Mesenchymal stem cell (in vitro differentiated cells and primary cell): ENCODE measurements at regions not wholly inside any gene's neighbourhood (a gene's known extent, or its start where the extent isn't known, plus 50 kb on each side); places are given as distances from the start of the nearest gene placed in this dataset.

Experiments used
- DNase-seq: peaks from one replicate; pipeline ENCODE4 v3.0.0-alpha.2; 2013
- H2AFZ ChIP-seq: one replicate; pipeline ENCODE4 v1.6.1; 2013; ENCODE audit warnings: low read depth, mild to moderate bottlenecking, control low read depth, inconsistent platforms, low read length, moderate library complexity
- H2AK5ac ChIP-seq: 2 replicates; pipeline ENCODE4 v1.6.1; 2013; ENCODE audit warnings: low read length, moderate library complexity, mild to moderate bottlenecking, inconsistent platforms; ENCODE audit not compliant: severe bottlenecking
- H2BK120ac ChIP-seq: one replicate; pipeline ENCODE4 v1.6.1; 2013; ENCODE audit warnings: low read depth, mild to moderate bottlenecking, inconsistent platforms, low read length, moderate library complexity
- H2BK12ac ChIP-seq, 2 experiments: one replicate each; pipeline ENCODE4 v1.6.1; 2013; ENCODE audit warnings: inconsistent platforms in 2 of 2, low read length in 2 of 2, mild to moderate bottlenecking in 2 of 2, moderate library complexity in 2 of 2, control low read depth in 1 of 2
- H2BK15ac ChIP-seq: one replicate; pipeline ENCODE4 v1.6.1; 2013; ENCODE audit warnings: mild to moderate bottlenecking, low read depth, inconsistent platforms; ENCODE audit not compliant: poor library complexity, severe bottlenecking
- H2BK5ac ChIP-seq: 2 replicates; pipeline ENCODE4 v1.6.1; 2013; ENCODE audit warnings: low read depth, mild to moderate bottlenecking, low read length, control low read depth, inconsistent platforms; ENCODE audit not compliant: poor library complexity, severe bottlenecking
- H3K14ac ChIP-seq, 2 experiments: one replicate each; pipeline ENCODE4 v1.6.1; 2013; ENCODE audit warnings: inconsistent platforms in 2 of 2, low read length in 2 of 2, control low read depth in 1 of 2, mild to moderate bottlenecking in 1 of 2, moderate library complexity in 1 of 2
- H3K18ac ChIP-seq, 2 experiments: one replicate each; pipeline ENCODE4 v1.6.1; 2013; ENCODE audit warnings: inconsistent platforms in 2 of 2, low read length in 2 of 2, control low read depth in 1 of 2, low read depth in 1 of 2, mild to moderate bottlenecking in 1 of 2
- H3K23ac ChIP-seq, 2 experiments: one replicate each; pipeline ENCODE4 v1.6.1; 2013; ENCODE audit warnings: inconsistent platforms in 2 of 2, low read length in 2 of 2, mild to moderate bottlenecking in 2 of 2, moderate library complexity in 2 of 2, control low read depth in 1 of 2
- H3K27ac ChIP-seq: 2 replicates; pipeline ENCODE4 v1.5.1; 2013; ENCODE audit warnings: mild to moderate bottlenecking, moderate library complexity, low read length, control low read depth, inconsistent platforms; ENCODE audit not compliant: poor library complexity, severe bottlenecking
- H3K27me3 ChIP-seq, 2 experiments: 2 replicates each; pipeline versions ENCODE4 v1.6.1 to v1.7.0; 2013; ENCODE audit warnings: low read length in 2 of 2, mild to moderate bottlenecking in 2 of 2, moderate library complexity in 2 of 2, control low read depth in 1 of 2, inconsistent platforms in 1 of 2; ENCODE audit not compliant: control insufficient read depth in 1 of 2, insufficient read depth in 1 of 2
- H3K36me3 ChIP-seq, 2 experiments: 2 replicates each; pipeline versions ENCODE4 v1.6.1 to v1.7.0; 2013; ENCODE audit warnings: low read length in 2 of 2, control low read depth in 1 of 2, inconsistent platforms in 1 of 2, low read depth in 1 of 2, mild to moderate bottlenecking in 1 of 2; ENCODE audit not compliant: insufficient read depth in 2 of 2, control insufficient read depth in 1 of 2
- H3K4ac ChIP-seq, 2 experiments: one replicate each; pipeline ENCODE4 v1.6.1; 2013; ENCODE audit warnings: inconsistent platforms in 2 of 2, low read length in 2 of 2, mild to moderate bottlenecking in 2 of 2, moderate library complexity in 2 of 2, control low read depth in 1 of 2, low read depth in 1 of 2
- H3K4me1 ChIP-seq: 2 replicates; pipeline ENCODE4 v1.6.1; 2013; ENCODE audit warnings: low read depth, low read length, control low read depth; ENCODE audit not compliant: control insufficient read depth, insufficient read depth
- H3K4me2 ChIP-seq: 2 replicates; pipeline ENCODE4 v1.6.1; 2013; ENCODE audit warnings: low read length, mild to moderate bottlenecking, inconsistent platforms; ENCODE audit not compliant: poor library complexity, severe bottlenecking
- H3K4me3 ChIP-seq, 2 experiments: 2 replicates each; pipeline versions ENCODE4 v1.5.1 to v1.7.0; 2013; ENCODE audit warnings: low read length in 2 of 2, mild to moderate bottlenecking in 2 of 2, control low read depth in 1 of 2, low read depth in 1 of 2; ENCODE audit not compliant: insufficient read depth in 1 of 2
- H3K79me1 ChIP-seq: replicated peaks from 2 replicates; pipeline ENCODE4 v1.6.1; 2013; ENCODE audit warnings: mild to moderate bottlenecking, control low read depth, low read length, inconsistent platforms; ENCODE audit not compliant: poor library complexity, severe bottlenecking
- H3K9ac ChIP-seq: 2 replicates; pipeline ENCODE4 v1.7.0; 2013; ENCODE audit warnings: mild to moderate bottlenecking, low read length, moderate library complexity
- H3K9me3 ChIP-seq: 2 replicates; pipeline ENCODE4 v1.7.0; 2013; ENCODE audit warnings: mild to moderate bottlenecking, low read length; ENCODE audit not compliant: control insufficient read depth
- H4K8ac ChIP-seq: one replicate; pipeline ENCODE4 v1.6.1; 2013; ENCODE audit warnings: inconsistent platforms, mild to moderate bottlenecking, low read length, moderate library complexity
- H4K91ac ChIP-seq: one replicate; pipeline ENCODE4 v1.6.1; 2013; ENCODE audit warnings: mild to moderate bottlenecking, low read length, inconsistent platforms
- WGBS: methylation state at CpG from one replicate; pipeline ENCODE4 v1.1.7; 2013; ENCODE audit warnings: mixed read lengths; 5-methylcytosine and 5-hydroxymethylcytosine counted together

GRCh38 chr7:125645770-125646169 lies 716.1 kb upstream of the POT1 start:
- no peak overlapping the region for H3K18ac ChIP-seq
- no peak overlapping the region for H3K27ac ChIP-seq
- no peak overlapping the region for H2BK12ac ChIP-seq
- H4K8ac ChIP-seq, result no peak overlapping the region
- H3K14ac ChIP-seq, result no peak overlapping the region
- H2BK120ac ChIP-seq, result no peak overlapping the region
- peaks cover 2% of the 10 kb centered on the region for H3K9me3 ChIP-seq
- no peak overlapping the region for H3K9ac ChIP-seq
- no peak overlapping the region for H3K4me3 ChIP-seq
- no peaks in the 10 kb centered on the region for H3K79me1 ChIP-seq
- H3K4me1 ChIP-seq, result no peaks in the 10 kb centered on the region
- H4K91ac ChIP-seq, result no peak overlapping the region
- H3K4ac ChIP-seq, result no peak overlapping the region
- no peak overlapping the region for H2AK5ac ChIP-seq
- H2AFZ ChIP-seq, result no peak overlapping the region
- no peak overlapping the region for H3K4me2 ChIP-seq
- H3K27me3 ChIP-seq, result no peaks in the 10 kb centered on the region
- no peak for DNase-seq
- H2BK15ac ChIP-seq, result no peak overlapping the region
- no peaks in the 10 kb centered on the region for H3K36me3 ChIP-seq
- no peak overlapping the region for H3K23ac ChIP-seq
- H2BK5ac ChIP-seq, result no peak overlapping the region
- WGBS, result 96% methylated on average over 4 of the region's 4 CpGs

DNA sequence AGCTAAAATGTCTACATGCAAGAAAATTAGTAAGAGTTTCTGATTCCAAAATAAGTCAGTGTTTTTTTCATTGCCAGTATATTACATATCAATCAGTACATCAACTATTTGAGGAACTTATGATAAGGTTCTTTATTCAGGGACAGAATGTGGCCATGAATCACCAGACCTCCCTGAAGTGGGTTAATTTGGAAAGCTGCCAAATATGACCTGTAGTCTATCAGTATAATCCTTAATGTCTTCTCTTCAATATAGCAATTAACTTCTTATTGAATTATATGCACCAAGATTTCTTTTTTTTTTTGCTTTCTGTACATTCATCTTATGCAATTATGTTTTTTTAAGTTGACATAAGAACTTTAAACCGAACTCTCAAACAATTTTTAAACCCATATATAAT lies 714.5 kb upstream of the POT1 start:
- no peak overlapping the region for H3K14ac ChIP-seq

GRCh38 chr7:125643302-125643701 lies 713.7 kb upstream of the POT1 start:
- no peaks in the 10 kb centered on the region for H3K27me3 ChIP-seq
- no peak overlapping the region for H2BK120ac ChIP-seq
- H3K9ac ChIP-seq, result no peak overlapping the region
- H2AFZ ChIP-seq, result no peak overlapping the region
- H4K91ac ChIP-seq, result no peak overlapping the region
- H2BK15ac ChIP-seq, result no peak overlapping the region
- H3K14ac ChIP-seq, result no peak overlapping the region
- H4K8ac ChIP-seq, result no peak overlapping the region
- no peaks in the 10 kb centered on the region for H3K9me3 ChIP-seq
- no peaks in the 10 kb centered on the region for H3K4me1 ChIP-seq
- no peak overlapping the region for H2BK5ac ChIP-seq
- H3K4ac ChIP-seq, result no peak overlapping the region
- no peak overlapping the region for H2AK5ac ChIP-seq
- H3K27ac ChIP-seq, result no peak overlapping the region
- no peaks in the 10 kb centered on the region for H3K79me1 ChIP-seq
- H3K4me2 ChIP-seq, result no peak overlapping the region
- no peak overlapping the region for H2BK12ac ChIP-seq
- no peak overlapping the region for H3K18ac ChIP-seq
- H3K36me3 ChIP-seq, result no peaks in the 10 kb centered on the region
- no peak overlapping the region for H3K4me3 ChIP-seq
- WGBS, result 89% methylated on average over 5 of the region's 7 CpGs
- H3K23ac ChIP-seq, result no peak overlapping the region
- no peak for DNase-seq

More for the DNA sequence above, 714.5 kb upstream of the POT1 start:
- H3K36me3 ChIP-seq, result no peaks in the 10 kb centered on the region
- H3K4me3 ChIP-seq, result no peak overlapping the region
- no peak overlapping the region for H3K18ac ChIP-seq
- H2BK5ac ChIP-seq, result no peak overlapping the region
- no peaks in the 10 kb centered on the region for H3K27me3 ChIP-seq
- H3K9ac ChIP-seq, result no peak overlapping the region
- H3K4me1 ChIP-seq, result no peaks in the 10 kb centered on the region
- H3K4ac ChIP-seq, result no peak overlapping the region
- H3K4me2 ChIP-seq, result no peak overlapping the region
- no peak overlapping the region for H2BK12ac ChIP-seq
- H2AFZ ChIP-seq, result no peak overlapping the region
- DNase-seq, result no peak
- no peak overlapping the region for H3K27ac ChIP-seq
- H3K23ac ChIP-seq, result no peak overlapping the region
- peaks cover 2% of the 10 kb centered on the region for H3K9me3 ChIP-seq
- no peak overlapping the region for H4K91ac ChIP-seq
- no peak overlapping the region for H2BK15ac ChIP-seq
- H4K8ac ChIP-seq, result no peak overlapping the region
- H3K79me1 ChIP-seq, result no peaks in the 10 kb centered on the region
- H2BK120ac ChIP-seq, result no peak overlapping the region
- H2AK5ac ChIP-seq, result no peak overlapping the region
- no CpG with 5 or more reads among the region's 1 CpG for WGBS

DNA sequence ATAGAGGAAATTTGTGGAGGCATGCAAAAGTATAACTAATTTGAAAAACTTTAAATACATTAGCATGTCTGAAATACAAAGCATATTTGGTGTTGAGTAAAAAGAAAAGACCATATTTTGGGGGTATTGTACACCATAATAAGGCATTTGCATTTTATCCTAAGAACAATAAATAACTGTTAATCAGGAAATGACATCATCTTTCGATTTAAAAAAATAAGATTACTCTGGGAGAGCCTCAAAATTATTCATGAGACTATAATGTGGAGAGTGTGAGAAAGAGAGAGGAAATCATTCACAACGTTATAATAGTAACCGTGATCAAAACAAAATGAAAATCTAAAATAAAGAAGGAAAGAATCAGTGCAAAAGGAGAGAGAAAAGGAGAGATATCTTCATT lies 712.3 kb upstream of the POT1 start:
- Histone ChIP-seq H3K79me1 (no peaks in the 10 kb centered on the region), H3K36me3 (no peaks in the 10 kb centered on the region), H2AFZ (no peak overlapping the region), H3K4me2 (no peak overlapping the region), H2BK120ac (no peak overlapping the region), H3K23ac (no peak overlapping the region), H3K14ac (no peak overlapping the region), H3K4ac (no peak overlapping the region), H3K4me3 (no peak overlapping the region), H4K8ac (no peak overlapping the region), H3K9me3 (no peaks in the 10 kb centered on the region), H4K91ac (no peak overlapping the region), H3K27ac (no peak overlapping the region), H2BK15ac (no peak overlapping the region), H3K9ac (no peak overlapping the region), H2BK5ac (no peak overlapping the region), H3K4me1 (no peaks in the 10 kb centered on the region), H2BK12ac (no peak overlapping the region), H3K27me3 (no peaks in the 10 kb centered on the region), H2AK5ac (no peak overlapping the region), H3K18ac (no peak overlapping the region)
- WGBS, result 100% methylated on average over 2 of the region's 3 CpGs
- no peak for DNase-seq
